Fibroblast of villous mesenchyme (primary cell): ENCODE measurements at regions not wholly inside any gene's neighbourhood (a gene's known extent, or its start where the extent isn't known, plus 50 kb on each side); places are given as distances from the start of the nearest gene placed in this dataset.
"Not testable (repeated sequence)": the region's sequence is repeated elsewhere in the genome, so short reads cannot be mapped to it uniquely, and the experiment has no call there.

Source experiments
- DNase-seq: peaks from one replicate; pipeline ENCODE4 v3.0.0-alpha.2; 2010; ENCODE audit warnings: low read depth
- H3K4me3 ChIP-seq: 2 replicates; pipeline ENCODE4 v1.5.1; 2011; ENCODE audit warnings: low read depth, mild to moderate bottlenecking, low read length
- CTCF ChIP-seq: IDR thresholded peaks from 2 replicates; pipeline ENCODE4 v1.5.1; 2012; ENCODE audit warnings: low read depth, mild to moderate bottlenecking, low read length; ENCODE audit not compliant: insufficient read depth

- DNase-seq: no peak
- no peak for TF ChIP-seq CTCF
- no peak overlapping the region for H3K4me3 ChIP-seq
Observed at GRCh38 chr20:12223057-12223456, 305.4 kb downstream of the BTBD3 start.

- TF ChIP-seq CTCF: no peak
- no peak overlapping the region for H3K4me3 ChIP-seq
Observed at GRCh38 chr20:12225898-12226297, 308.2 kb downstream of the BTBD3 start.

GRCh38 chr20:12229891-12230290 is 312.2 kb downstream of the BTBD3 start:
- H3K4me3 ChIP-seq: no peak overlapping the region
- DNase-seq: no peak
- no peak for TF ChIP-seq CTCF

More at GRCh38 chr20:12225898-12226297, 308.2 kb downstream of the BTBD3 start:
- no peak for DNase-seq

- no peak for TF ChIP-seq CTCF
- no peak overlapping the region for H3K4me3 ChIP-seq
- DNase-seq: peak; percentile 5
Observed at GRCh38 chr20:12237772-12238171, 320.1 kb downstream of the BTBD3 start.

- no peak for TF ChIP-seq CTCF
- no peak overlapping the region for H3K4me3 ChIP-seq
- DNase-seq: no peak
Observed at GRCh38 chr20:12241065-12241464, 323.4 kb downstream of the BTBD3 start.

- no peak for TF ChIP-seq CTCF
- H3K4me3 ChIP-seq: no peak overlapping the region
- no peak for DNase-seq
Observed at GRCh38 chr20:12243327-12243726, 325.6 kb downstream of the BTBD3 start.

- H3K4me3 ChIP-seq: no peak overlapping the region
- no peak for DNase-seq
- TF ChIP-seq CTCF: no peak
Observed at GRCh38 chr20:12248481-12248880, 330.8 kb downstream of the BTBD3 start.

- DNase-seq: not testable (repeated sequence)
Observed at GRCh38 chr20:12250661-12251060, 333.0 kb downstream of the BTBD3 start.

More at GRCh38 chr20:12250661-12251060, 333.0 kb downstream of the BTBD3 start:
- H3K4me3 ChIP-seq: not testable (repeated sequence)
